ENCODE measurements at regions not wholly inside any gene's neighbourhood (a gene's known extent, or its start where the extent isn't known, plus 50 kb on each side); places are given as distances from the start of the nearest gene placed in this dataset.

- no peak overlapping the region for H3K14ac ChIP-seq (ENCODE audit: insufficient read depth, low read length)
- Mint-ChIP-seq H3K27ac (no peak overlapping the region), H3K36me3 (ENCODE audit: insufficient read depth in 1 of 3, low read depth in 3 of 3) (no peaks in the 10 kb centered on the region), H3K27me3 (ENCODE audit: low read depth) (no peaks in the 10 kb centered on the region), H3K9me3 (no peaks in the 10 kb centered on the region), H3K4me1 (peaks cover 5 to 6% of the 10 kb centered on the region in 2 experiments), H3K4me3 (no peak overlapping the region)
- H4K5ac ChIP-seq (ENCODE audit: insufficient read length, low read depth, low read length), result no peak overlapping the region
- H2BK12ac ChIP-seq (ENCODE audit: insufficient read length, low read depth, low read length), result no peak overlapping the region
- H3K27ac ChIP-seq (ENCODE audit: insufficient read length, low read depth, low read length), result no peak overlapping the region
- no peak overlapping the region for H3T11ph ChIP-seq (ENCODE audit: low read length)
- H2BK20ac ChIP-seq (ENCODE audit: low read depth, low read length, poor library complexity, severe bottlenecking), result no peak overlapping the region
- TF ChIP-seq CTCF (conservative IDR thresholded peaks at IDR 0.05), result no peak
- H3K4me1 ChIP-seq (ENCODE audit: insufficient read depth, low read length), result no peaks in the 10 kb centered on the region
- DNase-seq, result no peak
- H3K9ac ChIP-seq (ENCODE audit: extremely low read depth, insufficient read length, low read length), result no peak overlapping the region
- no peak overlapping the region for H2BK120ac ChIP-seq (ENCODE audit: low read depth, low read length, poor library complexity, severe bottlenecking)
- no peak overlapping the region for H3K4me2 ChIP-seq (ENCODE audit: insufficient read depth, insufficient read length, low read length)
- H3K56ac ChIP-seq (ENCODE audit: insufficient read length, low read depth, low read length), result no peak overlapping the region
- H4K8ac ChIP-seq (replicated peaks; ENCODE audit: insufficient read length, low read depth, low read length), result no peak overlapping the region
- no peak overlapping the region for H2BK5ac ChIP-seq (ENCODE audit: insufficient read length, low read length)
- WGBS (ENCODE audit: extremely low coverage, insufficient read length, low lambda C conversion rate), result no CpG with 5 or more reads among the region's 2 CpGs
- no peak overlapping the region for H3K18ac ChIP-seq (ENCODE audit: insufficient read length, low read depth, low read length)
- H4K91ac ChIP-seq (ENCODE audit: insufficient read length, low read depth, low read length), result no peak overlapping the region
- H3K4ac ChIP-seq (ENCODE audit: low read depth, low read length), result no peak overlapping the region
- no peak overlapping the region for H2BK15ac ChIP-seq (ENCODE audit: low read depth, low read length)
- no peaks in the 10 kb centered on the region for H3K79me2 ChIP-seq (ENCODE audit: insufficient read depth, low read length)
- H2AK5ac ChIP-seq (ENCODE audit: insufficient read length, low read length), result no peak overlapping the region
- no peaks in the 10 kb centered on the region for H3K9me3 ChIP-seq (ENCODE audit: control insufficient read depth, low read depth, low read length)
- no peak overlapping the region for H3K23ac ChIP-seq (ENCODE audit: insufficient read length, low read depth, low read length)
- H3K27me3 ChIP-seq (ENCODE audit: insufficient read depth, low read length), result no peaks in the 10 kb centered on the region
- no peaks in the 10 kb centered on the region for H3K79me1 ChIP-seq (ENCODE audit: insufficient read depth, low read depth, low read length, poor library complexity, severe bottlenecking)
- no peaks in the 10 kb centered on the region for H3K23me2 ChIP-seq (ENCODE audit: insufficient read length, low read depth, low read length, poor library complexity, severe bottlenecking)
- H2AFZ ChIP-seq (ENCODE audit: low read length), result no peak overlapping the region
- H4K20me1 ChIP-seq (ENCODE audit: control insufficient read depth, insufficient read depth, insufficient read length), result no peaks in the 10 kb centered on the region
Observed at GRCh38 chr2:138432971-138433370, 68.6 kb upstream of the SPOPL start.

Measured in H9 (cell line).